NCI-H1092 treated with DMSO at 0.1 percent for 48 hours (cell line): ENCODE measurements at regions not wholly inside any gene's neighbourhood (a gene's known extent, or its start where the extent isn't known, plus 50 kb on each side); places are given as distances from the start of the nearest gene placed in this dataset.

Source experiments
- DNase-seq: peaks from one replicate; lab custom pipeline; 2025; lab: John Stamatoyannopoulos, UW

GRCh38 chr2:8406271-8406670, 275.6 kb upstream of the ID2 start:
- no peak for DNase-seq

GRCh38 chr2:8407332-8407731, 274.5 kb upstream of the ID2 start:
- no peak for DNase-seq

DNA sequence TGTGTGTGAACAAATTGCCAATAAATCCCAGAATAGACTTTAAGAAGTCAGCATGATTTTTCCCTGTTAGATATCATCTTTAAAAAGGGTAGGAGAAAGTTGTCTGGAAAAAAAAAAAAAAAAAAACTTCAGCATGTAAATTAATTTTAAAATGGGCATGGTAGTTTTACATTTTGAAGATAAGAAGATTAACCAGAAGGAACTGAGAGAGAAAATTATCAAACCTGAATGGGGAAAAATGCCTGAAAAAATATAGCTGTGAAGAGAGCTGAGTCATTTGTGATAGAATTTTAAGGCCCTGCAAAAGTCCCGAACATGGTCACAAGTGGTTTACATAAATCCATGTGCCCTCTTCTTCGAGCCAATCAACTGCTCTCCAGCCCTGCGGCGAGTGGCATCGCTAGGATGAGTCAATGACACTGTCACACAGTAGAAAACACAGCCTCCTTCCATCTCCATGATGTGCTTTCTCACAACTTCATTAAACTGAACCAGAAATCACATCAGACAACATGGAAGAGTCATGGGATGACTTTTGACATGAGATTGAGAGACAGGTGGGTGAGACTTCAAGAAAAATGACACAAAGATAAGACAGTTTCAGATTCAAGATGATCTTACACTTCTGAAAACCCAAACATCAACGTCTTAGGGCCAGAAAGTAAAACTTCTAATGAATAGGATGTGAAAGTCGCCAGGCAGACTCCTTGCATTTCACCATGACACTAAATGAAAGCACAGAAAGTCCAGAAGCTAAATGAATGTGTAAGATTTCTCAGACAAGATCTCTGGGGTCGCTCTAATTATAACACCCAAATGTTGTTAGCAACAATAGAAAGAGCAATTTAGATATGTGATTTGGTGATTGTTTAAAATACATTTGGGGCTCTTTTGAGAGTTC, 273.0 kb upstream of the ID2 start:
- no peak for DNase-seq

- DNase-seq, result no peak
Observed at GRCh38 chr2:8409461-8410260, 272.2 kb upstream of the ID2 start.

DNA sequence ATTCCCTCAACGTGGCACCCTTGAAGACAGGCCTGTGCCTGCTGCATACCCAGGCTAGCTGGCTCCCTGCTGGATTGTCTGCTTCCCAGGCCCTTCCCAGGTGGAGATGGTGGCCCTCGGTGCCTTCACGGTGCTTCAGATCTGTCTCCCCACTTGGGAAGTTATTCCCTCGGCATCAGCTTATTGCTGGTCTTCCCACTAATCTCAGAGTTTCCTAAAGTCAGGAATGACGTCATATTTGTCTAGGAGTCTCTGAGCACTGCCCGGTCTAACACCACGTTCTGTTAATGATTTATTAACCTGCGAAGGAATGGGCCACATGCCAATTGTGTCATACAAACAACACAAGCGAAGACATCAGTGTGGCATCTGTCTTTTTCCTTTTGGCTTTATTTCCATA, 269.8 kb upstream of the ID2 start:
- no peak for DNase-seq

GRCh38 chr2:8412586-8412985, 269.3 kb upstream of the ID2 start:
- no peak for DNase-seq

- DNase-seq, result no peak
Observed at GRCh38 chr2:8413589-8414135, 268.2 kb upstream of the ID2 start.

GRCh38 chr2:8414946-8415879, 266.6 kb upstream of the ID2 start:
- no peak for DNase-seq

GRCh38 chr2:8416001-8416571, 265.8 kb upstream of the ID2 start:
- DNase-seq, result no peak

- no peak for DNase-seq
Observed at GRCh38 chr2:8416849-8417832, 264.7 kb upstream of the ID2 start.

GRCh38 chr2:8418721-8419120, 263.1 kb upstream of the ID2 start:
- DNase-seq, result no peak

- no peak for DNase-seq
Observed at GRCh38 chr2:8421658-8422449, 260.0 kb upstream of the ID2 start.

- DNase-seq, result no peak
Observed at GRCh38 chr2:8422450-8422800, 259.4 kb upstream of the ID2 start.

GRCh38 chr2:8424997-8425900, 256.6 kb upstream of the ID2 start:
- DNase-seq, result no peak

- DNase-seq, result no peak
Observed at GRCh38 chr2:8426550-8426949, 255.3 kb upstream of the ID2 start.

- DNase-seq, result no peak
Observed at GRCh38 chr2:8427211-8427610, 254.6 kb upstream of the ID2 start.

DNA sequence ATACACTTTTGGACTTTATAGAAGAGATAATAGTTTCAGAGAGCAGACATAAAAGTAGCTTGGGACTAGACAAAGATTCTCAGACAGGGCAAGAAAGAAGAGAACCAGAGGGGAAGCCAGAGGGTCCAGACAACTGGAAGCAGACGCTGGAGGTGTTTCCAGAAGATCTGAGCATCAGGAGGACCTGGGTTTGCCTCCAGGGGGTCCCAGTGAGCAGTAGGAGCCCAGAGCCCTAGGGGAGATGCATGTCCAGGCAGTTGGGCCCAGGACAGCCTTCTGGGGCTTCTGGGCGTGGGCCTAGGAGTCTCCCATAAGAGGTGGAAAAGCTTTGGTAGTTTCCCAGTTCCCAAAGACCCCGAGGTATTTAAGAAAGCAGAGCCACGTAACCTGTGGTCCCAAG, 251.2 kb upstream of the ID2 start:
- DNase-seq, result no peak

GRCh38 chr2:8431446-8432125, 250.3 kb upstream of the ID2 start:
- DNase-seq, result no peak
